GM12878 (cell line): ENCODE measurements at regions not wholly inside any gene's neighbourhood (a gene's known extent, or its start where the extent isn't known, plus 50 kb on each side); places are given as distances from the start of the nearest gene placed in this dataset.

Source experiments
- CHD2 ChIP-seq: IDR thresholded peaks from 2 replicates; pipeline ENCODE4 v1.6.1; 2011; ENCODE audit warnings: low read depth, low read length, improper control_type of control experiment, borderline replicate concordance
- EP300 ChIP-seq, 2 experiments: fragments of 150-350 bp in 1 of 2; IDR thresholded peaks; 2 replicates each; pipeline ENCODE4 v1.6.1; 2011 to 2012; ENCODE audit warnings: low read depth in 2 of 2, low read length in 2 of 2, borderline replicate concordance in 1 of 2, improper control_type of control experiment in 1 of 2, inconsistent platforms in 1 of 2; ENCODE audit not compliant: control insufficient read depth in 1 of 2
- FOXM1 ChIP-seq: IDR thresholded peaks from 2 replicates; pipeline ENCODE4 v1.6.1; 2012; ENCODE audit warnings: low read depth, mild to moderate bottlenecking, inconsistent platforms, low read length, moderate library complexity
- PAX5 ChIP-seq: IDR thresholded peaks from 2 replicates; pipeline ENCODE4 v1.6.1; 2011; ENCODE audit warnings: low read depth, low read length, borderline replicate concordance
- POLR2A ChIP-seq: IDR thresholded peaks from 2 replicates; pipeline ENCODE4 v1.6.1; 2011; ENCODE audit warnings: low read depth, mild to moderate bottlenecking, low read length
- POLR2AphosphoS5 ChIP-seq: IDR thresholded peaks from 2 replicates; pipeline ENCODE4 v1.6.1; 2011; ENCODE audit warnings: mild to moderate bottlenecking, low read length, inconsistent platforms
- ZBTB4 ChIP-seq: fragments of 450-650 bp; formaldehyde crosslinking; IDR thresholded peaks from 2 replicates; pipeline ENCODE4 v1.4.0; 2022; ENCODE audit warnings: mild to moderate bottlenecking, moderate library complexity
- ZNF24 ChIP-seq: fragments of 450-650 bp; IDR thresholded peaks from 2 replicates; pipeline ENCODE4 v1.6.1; 2017; ENCODE audit warnings: antibody characterized with exemption, mild to moderate bottlenecking
- ZNF274 ChIP-seq: IDR thresholded peaks from one replicate; pipeline ENCODE4 v1.8.0; 2011; ENCODE audit not compliant: insufficient read length, insufficient read depth
- TF ChIP-seq, protein P1 (sequence below), 3 experiments: IDR thresholded peaks in 2 of 3; conservative IDR thresholded peaks in 1 of 3; 2 replicates each; pipeline ENCODE4 v1.5.1; 2011; ENCODE audit warnings: low read depth in 3 of 3, low read length in 3 of 3, mild to moderate bottlenecking in 3 of 3, control low read depth in 2 of 3, moderate library complexity in 2 of 3, inconsistent platforms in 1 of 3, mixed read lengths in 1 of 3; ENCODE audit not compliant: control insufficient read depth in 2 of 3, insufficient read depth in 1 of 3; ENCODE audit errors: extremely low read depth in 1 of 3
- TF ChIP-seq, protein P2 (sequence below): fragments of 450-650 bp; IDR thresholded peaks from 2 replicates; pipeline ENCODE4 v1.6.1; 2017; ENCODE audit warnings: antibody characterized with exemption, mild to moderate bottlenecking, moderate library complexity
- TF ChIP-seq, protein P3 (sequence below): fragments of 150-350 bp; IDR thresholded peaks from 2 replicates; pipeline ENCODE4 v1.6.1; 2016; ENCODE audit warnings: low read depth, low read length
- TF ChIP-seq, protein P4 (sequence below): fragments of 450-650 bp; IDR thresholded peaks from 2 replicates; pipeline ENCODE4 v1.6.1; 2014; ENCODE audit warnings: mild to moderate bottlenecking

- TF ChIP-seq, protein P1, sequence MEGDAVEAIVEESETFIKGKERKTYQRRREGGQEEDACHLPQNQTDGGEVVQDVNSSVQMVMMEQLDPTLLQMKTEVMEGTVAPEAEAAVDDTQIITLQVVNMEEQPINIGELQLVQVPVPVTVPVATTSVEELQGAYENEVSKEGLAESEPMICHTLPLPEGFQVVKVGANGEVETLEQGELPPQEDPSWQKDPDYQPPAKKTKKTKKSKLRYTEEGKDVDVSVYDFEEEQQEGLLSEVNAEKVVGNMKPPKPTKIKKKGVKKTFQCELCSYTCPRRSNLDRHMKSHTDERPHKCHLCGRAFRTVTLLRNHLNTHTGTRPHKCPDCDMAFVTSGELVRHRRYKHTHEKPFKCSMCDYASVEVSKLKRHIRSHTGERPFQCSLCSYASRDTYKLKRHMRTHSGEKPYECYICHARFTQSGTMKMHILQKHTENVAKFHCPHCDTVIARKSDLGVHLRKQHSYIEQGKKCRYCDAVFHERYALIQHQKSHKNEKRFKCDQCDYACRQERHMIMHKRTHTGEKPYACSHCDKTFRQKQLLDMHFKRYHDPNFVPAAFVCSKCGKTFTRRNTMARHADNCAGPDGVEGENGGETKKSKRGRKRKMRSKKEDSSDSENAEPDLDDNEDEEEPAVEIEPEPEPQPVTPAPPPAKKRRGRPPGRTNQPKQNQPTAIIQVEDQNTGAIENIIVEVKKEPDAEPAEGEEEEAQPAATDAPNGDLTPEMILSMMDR (IDR thresholded peaks at IDR 0.05 in 2 of 3, conservative IDR thresholded peaks at IDR 0.05 in 1 of 3; ENCODE audit: control insufficient read depth in 2 of 3, extremely low read depth in 1 of 3, insufficient read depth in 1 of 3, low read depth in 3 of 3, low read length in 3 of 3): no peak
- TF ChIP-seq, protein P2, sequence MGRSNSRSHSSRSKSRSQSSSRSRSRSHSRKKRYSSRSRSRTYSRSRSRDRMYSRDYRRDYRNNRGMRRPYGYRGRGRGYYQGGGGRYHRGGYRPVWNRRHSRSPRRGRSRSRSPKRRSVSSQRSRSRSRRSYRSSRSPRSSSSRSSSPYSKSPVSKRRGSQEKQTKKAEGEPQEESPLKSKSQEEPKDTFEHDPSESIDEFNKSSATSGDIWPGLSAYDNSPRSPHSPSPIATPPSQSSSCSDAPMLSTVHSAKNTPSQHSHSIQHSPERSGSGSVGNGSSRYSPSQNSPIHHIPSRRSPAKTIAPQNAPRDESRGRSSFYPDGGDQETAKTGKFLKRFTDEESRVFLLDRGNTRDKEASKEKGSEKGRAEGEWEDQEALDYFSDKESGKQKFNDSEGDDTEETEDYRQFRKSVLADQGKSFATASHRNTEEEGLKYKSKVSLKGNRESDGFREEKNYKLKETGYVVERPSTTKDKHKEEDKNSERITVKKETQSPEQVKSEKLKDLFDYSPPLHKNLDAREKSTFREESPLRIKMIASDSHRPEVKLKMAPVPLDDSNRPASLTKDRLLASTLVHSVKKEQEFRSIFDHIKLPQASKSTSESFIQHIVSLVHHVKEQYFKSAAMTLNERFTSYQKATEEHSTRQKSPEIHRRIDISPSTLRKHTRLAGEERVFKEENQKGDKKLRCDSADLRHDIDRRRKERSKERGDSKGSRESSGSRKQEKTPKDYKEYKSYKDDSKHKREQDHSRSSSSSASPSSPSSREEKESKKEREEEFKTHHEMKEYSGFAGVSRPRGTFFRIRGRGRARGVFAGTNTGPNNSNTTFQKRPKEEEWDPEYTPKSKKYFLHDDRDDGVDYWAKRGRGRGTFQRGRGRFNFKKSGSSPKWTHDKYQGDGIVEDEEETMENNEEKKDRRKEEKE: no peak
- TF ChIP-seq EP300 (IDR thresholded peaks at IDR 0.05; ENCODE audit: borderline replicate concordance in 1 of 2, control insufficient read depth in 1 of 2, low read depth in 2 of 2, low read length in 2 of 2) (no peak), FOXM1 (no peak), POLR2A (no peak), PAX5 (no peak), POLR2AphosphoS5 (no peak), ZNF24 (no peak), CHD2 (no peak), ZNF274 (no peak), ZBTB4 (CRISPR knock-in tag) (no peak)
- TF ChIP-seq, protein P3, sequence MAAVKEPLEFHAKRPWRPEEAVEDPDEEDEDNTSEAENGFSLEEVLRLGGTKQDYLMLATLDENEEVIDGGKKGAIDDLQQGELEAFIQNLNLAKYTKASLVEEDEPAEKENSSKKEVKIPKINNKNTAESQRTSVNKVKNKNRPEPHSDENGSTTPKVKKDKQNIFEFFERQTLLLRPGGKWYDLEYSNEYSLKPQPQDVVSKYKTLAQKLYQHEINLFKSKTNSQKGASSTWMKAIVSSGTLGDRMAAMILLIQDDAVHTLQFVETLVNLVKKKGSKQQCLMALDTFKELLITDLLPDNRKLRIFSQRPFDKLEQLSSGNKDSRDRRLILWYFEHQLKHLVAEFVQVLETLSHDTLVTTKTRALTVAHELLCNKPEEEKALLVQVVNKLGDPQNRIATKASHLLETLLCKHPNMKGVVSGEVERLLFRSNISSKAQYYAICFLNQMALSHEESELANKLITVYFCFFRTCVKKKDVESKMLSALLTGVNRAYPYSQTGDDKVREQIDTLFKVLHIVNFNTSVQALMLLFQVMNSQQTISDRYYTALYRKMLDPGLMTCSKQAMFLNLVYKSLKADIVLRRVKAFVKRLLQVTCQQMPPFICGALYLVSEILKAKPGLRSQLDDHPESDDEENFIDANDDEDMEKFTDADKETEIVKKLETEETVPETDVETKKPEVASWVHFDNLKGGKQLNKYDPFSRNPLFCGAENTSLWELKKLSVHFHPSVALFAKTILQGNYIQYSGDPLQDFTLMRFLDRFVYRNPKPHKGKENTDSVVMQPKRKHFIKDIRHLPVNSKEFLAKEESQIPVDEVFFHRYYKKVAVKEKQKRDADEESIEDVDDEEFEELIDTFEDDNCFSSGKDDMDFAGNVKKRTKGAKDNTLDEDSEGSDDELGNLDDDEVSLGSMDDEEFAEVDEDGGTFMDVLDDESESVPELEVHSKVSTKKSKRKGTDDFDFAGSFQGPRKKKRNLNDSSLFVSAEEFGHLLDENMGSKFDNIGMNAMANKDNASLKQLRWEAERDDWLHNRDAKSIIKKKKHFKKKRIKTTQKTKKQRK: no peak
- TF ChIP-seq, protein P4, sequence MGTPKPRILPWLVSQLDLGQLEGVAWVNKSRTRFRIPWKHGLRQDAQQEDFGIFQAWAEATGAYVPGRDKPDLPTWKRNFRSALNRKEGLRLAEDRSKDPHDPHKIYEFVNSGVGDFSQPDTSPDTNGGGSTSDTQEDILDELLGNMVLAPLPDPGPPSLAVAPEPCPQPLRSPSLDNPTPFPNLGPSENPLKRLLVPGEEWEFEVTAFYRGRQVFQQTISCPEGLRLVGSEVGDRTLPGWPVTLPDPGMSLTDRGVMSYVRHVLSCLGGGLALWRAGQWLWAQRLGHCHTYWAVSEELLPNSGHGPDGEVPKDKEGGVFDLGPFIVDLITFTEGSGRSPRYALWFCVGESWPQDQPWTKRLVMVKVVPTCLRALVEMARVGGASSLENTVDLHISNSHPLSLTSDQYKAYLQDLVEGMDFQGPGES: no peak
Observed at GRCh38 chr14:26703686-26704366, 106.0 kb upstream of the NOVA1 start.
